ENCODE measurements at regions not wholly inside any gene's neighbourhood (a gene's known extent, or its start where the extent isn't known, plus 50 kb on each side); places are given as distances from the start of the nearest gene placed in this dataset.

- DNase-seq (ENCODE audit: low spot score), result no peak
Measured at GRCh38 chr20:58162986-58163385, 65.5 kb downstream of the ANKRD60 start.

GRCh38 chr20:58161192-58161591, 67.3 kb downstream of the ANKRD60 start:
- DNase-seq (ENCODE audit: low spot score), result no peak

GRCh38 chr20:58160451-58161061, 67.9 kb downstream of the ANKRD60 start:
- no peak for DNase-seq (ENCODE audit: low spot score)

- no peak for DNase-seq (ENCODE audit: low spot score)
Measured at GRCh38 chr20:58155148-58155925, 73.1 kb downstream of the ANKRD60 start.

- DNase-seq (ENCODE audit: low spot score), result no peak
Measured at GRCh38 chr20:58154113-58154512, 74.3 kb downstream of the ANKRD60 start.

GRCh38 chr20:58153121-58153520, 75.3 kb downstream of the ANKRD60 start:
- DNase-seq (ENCODE audit: low spot score), result no peak

GRCh38 chr20:58150772-58151171, 77.7 kb downstream of the ANKRD60 start:
- no peak for DNase-seq (ENCODE audit: low spot score)

GRCh38 chr20:58149437-58150091, 78.9 kb downstream of the ANKRD60 start:
- DNase-seq (ENCODE audit: low spot score), result peak; percentile 73

- DNase-seq (ENCODE audit: low spot score), result no peak
Measured at GRCh38 chr20:58148891-58149290, 79.6 kb downstream of the ANKRD60 start.

GRCh38 chr20:58147628-58148370, 80.7 kb downstream of the ANKRD60 start:
- DNase-seq (ENCODE audit: low spot score), result no peak

GRCh38 chr20:58146746-58147140, 81.7 kb downstream of the ANKRD60 start:
- DNase-seq (ENCODE audit: low spot score), result no peak

GRCh38 chr20:58146081-58146745, 82.2 kb downstream of the ANKRD60 start:
- no peak for DNase-seq (ENCODE audit: low spot score)

GRCh38 chr20:58145506-58146080, 82.9 kb downstream of the ANKRD60 start:
- DNase-seq (ENCODE audit: low spot score), result no peak

- DNase-seq (ENCODE audit: low spot score), result no peak
Measured at GRCh38 chr20:58144096-58144495, 84.4 kb downstream of the ANKRD60 start.

- DNase-seq (ENCODE audit: low spot score), result no peak
Measured at GRCh38 chr20:58143531-58143930, 84.9 kb downstream of the ANKRD60 start.

- DNase-seq (ENCODE audit: low spot score), result no peak
Measured at GRCh38 chr20:58142843-58143185, 85.6 kb downstream of the ANKRD60 start.

- no peak for DNase-seq (ENCODE audit: low spot score)
Measured at GRCh38 chr20:58141971-58142842, 86.2 kb downstream of the ANKRD60 start.

GRCh38 chr20:58141496-58141895, 87.0 kb downstream of the ANKRD60 start:
- DNase-seq (ENCODE audit: low spot score), result no peak

- DNase-seq (ENCODE audit: low spot score), result no peak
Measured at GRCh38 chr20:58140787-58141425, 87.5 kb downstream of the ANKRD60 start.
